A549 (cell line): ENCODE measurements at regions not wholly inside any gene's neighbourhood (a gene's known extent, or its start where the extent isn't known, plus 50 kb on each side); places are given as distances from the start of the nearest gene placed in this dataset.

Experiments
- ATAC-seq, 2 experiments: fragments of 200-7000 bp in 1 of 2; fragments of >200 bp in 1 of 2; cut with Nextera tagmentation in 1 of 2; cut with Tn5 transposase in 1 of 2; 3 replicates each; pipeline versions ENCODE4 v1.8.0 to v1.9.1; 2018 to 2020; ENCODE audit warnings: mild to moderate bottlenecking in 1 of 2, moderate library complexity in 1 of 2
- CTCF ChIA-PET: fragments of 300-600 bp; sonication (Branson Sonifier 250); formaldehyde crosslinking; extraction: SDS; loops from one replicate; lab custom pipeline; 2021; ENCODE audit warnings: antibody characterized with exemption, inconsistent platforms; lab: Yijun Ruan, JAX
- POLR2A ChIA-PET: fragments of 350-600 bp; formaldehyde crosslinking; extraction: SDS; loops from one replicate; lab custom pipeline; 2021; ENCODE audit warnings: antibody characterized with exemption, inconsistent platforms; lab: Yijun Ruan, JAX
- DNase-seq, 2 experiments: peaks; one replicate each; pipeline versions ENCODE4 v3.0.0 to v3.0.0-alpha.2; 2011 to 2016; ENCODE audit warnings: low read depth in 1 of 2, low spot score in 1 of 2
- FAIRE-seq: peaks from 2 replicates; lab custom pipeline; 2011; peaks lifted over from hg19 to GRCh38; lab: Jason Lieb, UNC
- H3K27ac ChIP-seq, 2 experiments: fragments of >200 bp; sonication (Bioruptor Twin); formaldehyde crosslinking; 3 replicates each; pipeline ENCODE4 v1.5.1; 2016 to 2017
- H3K4me1 ChIP-seq: fragments of >200 bp; sonication (Bioruptor Twin); formaldehyde crosslinking; 3 replicates; pipeline ENCODE4 v1.6.1; 2016
- H3K4me2 ChIP-seq: fragments of >200 bp; sonication (Bioruptor Twin); formaldehyde crosslinking; 3 replicates; pipeline ENCODE4 v1.6.1; 2016
- H3K4me3 ChIP-seq: fragments of >200 bp; sonication (Bioruptor Twin); formaldehyde crosslinking; 3 replicates; pipeline ENCODE4 v1.5.1; 2016
- H3K9me3 ChIP-seq: fragments of >200 bp; sonication (Bioruptor Twin); formaldehyde crosslinking; 3 replicates; pipeline ENCODE4 v1.6.1; 2016
- ATOH8 ChIP-seq: fragments of 250-450 bp; sonication (Bioruptor Pico); IDR thresholded peaks from 2 replicates; pipeline ENCODE4 v1.5.0; 2020; ENCODE audit warnings: low read depth, mild to moderate bottlenecking, moderate library complexity
- BCL3 ChIP-seq: fragments of >200 bp; sonication (Bioruptor Twin); formaldehyde crosslinking; IDR thresholded peaks from 3 replicates; pipeline ENCODE4 v1.6.1; 2016
- BHLHE40 ChIP-seq: IDR thresholded peaks from 2 replicates; pipeline ENCODE4 v1.6.1; 2012; ENCODE audit warnings: low read depth, low read length, inconsistent platforms
- CBX2 ChIP-seq: fragments of 200-600 bp; sonication (generic); IDR thresholded peaks from 2 replicates; pipeline ENCODE4 v1.6.1; 2016; ENCODE audit warnings: low read depth, mild to moderate bottlenecking, borderline replicate concordance
- CTCF ChIP-seq: fragments of >200 bp; sonication (Bioruptor Twin); formaldehyde crosslinking; IDR thresholded peaks from 3 replicates; pipeline ENCODE4 v1.5.1; 2016
- EHF ChIP-seq: fragments of 250-450 bp; sonication (Bioruptor Pico); IDR thresholded peaks from 2 replicates; pipeline ENCODE4 v1.5.0; 2020; ENCODE audit warnings: mild to moderate bottlenecking
- EHMT2 ChIP-seq: fragments of 200-600 bp; sonication (generic); IDR thresholded peaks from 2 replicates; pipeline ENCODE4 v1.6.1; 2016; ENCODE audit warnings: antibody characterized with exemption, low read depth, mild to moderate bottlenecking, moderate library complexity
- ESRRA ChIP-seq: fragments of 150-350 bp; IDR thresholded peaks from 2 replicates; pipeline ENCODE4 v1.6.1; 2014; ENCODE audit warnings: mild to moderate bottlenecking, low read length, borderline replicate concordance
- FOSB ChIP-seq: fragments of 250-450 bp; sonication (Bioruptor Pico); IDR thresholded peaks from 2 replicates; pipeline ENCODE4 v1.5.0; 2020; ENCODE audit warnings: mild to moderate bottlenecking, moderate library complexity
- GATA3 ChIP-seq: IDR thresholded peaks from 2 replicates; pipeline ENCODE4 v1.6.1; 2012; ENCODE audit warnings: borderline replicate concordance
- HEYL ChIP-seq: fragments of 250-450 bp; sonication (Bioruptor Pico); IDR thresholded peaks from 2 replicates; pipeline ENCODE4 v1.8.0; 2021; ENCODE audit warnings: mild to moderate bottlenecking, moderate library complexity
- HOXA7 ChIP-seq: fragments of 250-450 bp; sonication (Bioruptor Pico); IDR thresholded peaks from 2 replicates; pipeline ENCODE4 v1.5.0; 2020; ENCODE audit warnings: mild to moderate bottlenecking, moderate library complexity
- MAX ChIP-seq: IDR thresholded peaks from 2 replicates; pipeline ENCODE4 v1.6.1; 2012
- MAZ ChIP-seq: fragments of 150-350 bp; IDR thresholded peaks from 2 replicates; pipeline ENCODE4 v1.6.1; 2014; ENCODE audit warnings: antibody characterized with exemption, low read depth, low read length, borderline replicate concordance
- RARB ChIP-seq: fragments of 250-450 bp; sonication (Bioruptor Pico); IDR thresholded peaks from 2 replicates; pipeline ENCODE4 v1.8.0; 2021; ENCODE audit warnings: mild to moderate bottlenecking, moderate library complexity
- RCOR1 ChIP-seq: fragments of 150-350 bp; IDR thresholded peaks from 2 replicates; pipeline ENCODE4 v1.6.1; 2014; ENCODE audit warnings: antibody characterized with exemption, low read length, low read depth
- REST ChIP-seq: fragments of 200-600 bp; sonication (generic); IDR thresholded peaks from 2 replicates; pipeline ENCODE4 v1.6.1; 2016; ENCODE audit warnings: antibody characterized with exemption, mild to moderate bottlenecking, moderate library complexity
- RNF2 ChIP-seq: fragments of 200-600 bp; sonication (generic); IDR thresholded peaks from 2 replicates; pipeline ENCODE4 v1.6.1; 2016; ENCODE audit warnings: low read depth, mild to moderate bottlenecking, antibody characterized with exemption, moderate library complexity, borderline replicate concordance
- TFCP2L1 ChIP-seq: fragments of 250-450 bp; sonication (Bioruptor Pico); IDR thresholded peaks from 2 replicates; pipeline ENCODE4 v1.5.0; 2021; ENCODE audit warnings: mild to moderate bottlenecking
- TP53 ChIP-seq: fragments of 250-450 bp; sonication (Bioruptor Pico); IDR thresholded peaks from 2 replicates; pipeline ENCODE4 v1.5.0; 2021; ENCODE audit warnings: mild to moderate bottlenecking, moderate library complexity
- ZFP36 ChIP-seq: fragments of 450-650 bp; IDR thresholded peaks from 2 replicates; pipeline ENCODE4 v1.6.1; 2014; ENCODE audit warnings: borderline replicate concordance; ENCODE audit not compliant: partially characterized antibody
- WGBS: methylation state at CpG from one replicate; pipeline ENCODE4 v1.1.6; 2017; ENCODE audit errors: missing lambda C conversion rate; 5-methylcytosine and 5-hydroxymethylcytosine counted together

GRCh38 chr9:24298912-24299311 is 246.8 kb downstream of the IZUMO3 start (continued):
- TF ChIP-seq BHLHE40: no peak
- TF ChIP-seq HEYL (CRISPR knock-in tag): no peak
- TF ChIP-seq RCOR1: no peak
- TF ChIP-seq TFCP2L1 (CRISPR knock-in tag): no peak
- TF ChIP-seq, all 56 proteins: peak for 0

GRCh38 chr9:24297931-24298330 is 247.8 kb downstream of the IZUMO3 start:
- no peak for ATAC-seq

GRCh38 chr9:24296124-24296523 is 249.6 kb downstream of the IZUMO3 start:
- WGBS: 0% methylated on average over 1 of the region's 1 CpG
- no peak for ATAC-seq
- CTCF ChIA-PET: no interaction called here
- Histone ChIP-seq H3K4me1 (no peaks in the 10 kb centered on the region), H3K9me3 (no peaks in the 10 kb centered on the region), H3K27ac (no peak overlapping the region), H3K4me2 (no peak overlapping the region), H3K4me3 (no peak overlapping the region)
- no peak for FAIRE-seq
- POLR2A ChIA-PET: no interaction called here
- TF ChIP-seq REST: no peak
- TF ChIP-seq HEYL (CRISPR knock-in tag): no peak
- no peak for TF ChIP-seq EHF (CRISPR knock-in tag)
- no peak for TF ChIP-seq ZFP36
- TF ChIP-seq ESRRA: no peak
- no peak for TF ChIP-seq MAZ
- no peak for TF ChIP-seq HOXA7
- no peak for DNase-seq

More at GRCh38 chr9:24297931-24298330, 247.8 kb downstream of the IZUMO3 start:
- TF ChIP-seq EHF (CRISPR knock-in tag) (no peak), RARB (CRISPR knock-in tag) (no peak), GATA3 (no peak), FOSB (CRISPR knock-in tag) (no peak), ATOH8 (CRISPR knock-in tag) (no peak), EHMT2 (no peak), CTCF (no peak), BCL3 (no peak), ESRRA (no peak), ZFP36 (no peak), CBX2 (no peak), TP53 (CRISPR knock-in tag) (no peak), MAX (no peak), RNF2 (no peak)
- Histone ChIP-seq H3K4me1 (no peaks in the 10 kb centered on the region), H3K9me3 (no peaks in the 10 kb centered on the region), H3K27ac (no peak overlapping the region), H3K4me3 (no peak overlapping the region), H3K4me2 (no peak overlapping the region)
- ChIA-PET CTCF (no interaction called here), POLR2A (no interaction called here)
- DNase-seq (no peak), FAIRE-seq (no peak)
- 33% methylated on average over 2 of the region's 2 CpGs for WGBS
